Erythroblast (primary cell): ENCODE measurements at regions not wholly inside any gene's neighbourhood (a gene's known extent, or its start where the extent isn't known, plus 50 kb on each side); places are given as distances from the start of the nearest gene placed in this dataset.

Experiments
- GATA1 ChIP-seq: IDR thresholded peaks from 2 replicates; pipeline ENCODE4 v1.6.1; 2011; ENCODE audit warnings: low read depth, mild to moderate bottlenecking, control low read depth, low read length, moderate library complexity
- POLR2A ChIP-seq: IDR thresholded peaks from 2 replicates; pipeline ENCODE4 v1.6.1; 2011; ENCODE audit warnings: mild to moderate bottlenecking, low read length

DNA sequence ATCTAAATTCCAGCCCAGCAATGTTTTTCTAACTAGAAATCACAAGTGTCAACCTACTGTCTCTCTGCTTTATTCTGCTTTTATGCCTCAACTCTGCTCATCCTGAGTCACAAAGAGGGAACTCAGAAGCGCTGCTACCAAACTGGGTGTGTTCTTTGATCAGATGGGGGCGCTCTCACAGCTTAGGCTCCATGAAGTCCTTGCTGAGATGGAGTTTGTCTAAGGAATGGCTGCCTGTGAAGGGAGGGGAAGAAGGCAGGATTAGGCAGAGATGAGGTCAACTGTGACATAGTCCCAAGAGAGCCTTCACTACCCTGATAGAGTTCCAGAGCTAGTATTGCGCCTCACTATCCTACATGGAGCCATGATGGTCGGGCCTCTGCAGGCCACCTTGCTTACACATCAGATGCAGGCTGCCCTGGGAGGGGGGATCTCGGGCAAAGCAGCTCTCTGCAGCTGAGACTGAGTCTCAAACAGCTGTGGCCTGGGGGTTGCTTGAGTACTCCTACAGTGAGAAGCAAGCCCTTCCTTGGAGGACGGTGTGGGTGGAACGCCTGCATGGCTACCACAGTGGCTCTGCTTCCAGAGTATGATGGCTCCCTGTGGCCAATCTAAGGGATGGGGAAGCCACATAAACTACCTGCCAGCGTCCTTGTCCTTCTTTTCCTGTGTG is 219.9 kb downstream of the CCNG2 start:
- TF ChIP-seq POLR2A (no peak), GATA1 (no peak)
